H54 (cell line): ENCODE measurements at regions not wholly inside any gene's neighbourhood (a gene's known extent, or its start where the extent isn't known, plus 50 kb on each side); places are given as distances from the start of the nearest gene placed in this dataset.

Experiments
- DNase-seq: peaks from one replicate; pipeline ENCODE4 v3.0.0; 2011; ENCODE audit warnings: low spot score, mixed read lengths; ENCODE audit not compliant: insufficient read length
- FAIRE-seq: peaks from 3 replicates; lab custom pipeline; 2011; peaks lifted over from hg19 to GRCh38; lab: Jason Lieb, UNC
- POLR2A ChIP-seq: IDR thresholded peaks from 2 replicates; pipeline ENCODE4 v1.6.1; 2011; ENCODE audit warnings: low read depth, mild to moderate bottlenecking, low read length

- DNase-seq = no peak
- FAIRE-seq = no peak
- no peak for TF ChIP-seq POLR2A
Observed at GRCh38 chrX:147828719-147829118, 83.0 kb upstream of the FMR1 start.

GRCh38 chrX:147832707-147833348 lies 78.9 kb upstream of the FMR1 start:
- DNase-seq = no peak
- TF ChIP-seq POLR2A = no peak
- FAIRE-seq = no peak

- FAIRE-seq (no peak), DNase-seq (no peak)
- no peak for TF ChIP-seq POLR2A
Observed at GRCh38 chrX:147838465-147839131, 73.1 kb upstream of the FMR1 start.

GRCh38 chrX:147846676-147847075 lies 65.0 kb upstream of the FMR1 start:
- no peak for DNase-seq
- FAIRE-seq = no peak
- TF ChIP-seq POLR2A = no peak

- no peak for TF ChIP-seq POLR2A
- FAIRE-seq (no peak), DNase-seq (no peak)
Observed at GRCh38 chrX:147847999-147848398, 63.7 kb upstream of the FMR1 start.

GRCh38 chrX:147848543-147849443 lies 62.9 kb upstream of the FMR1 start:
- TF ChIP-seq POLR2A = no peak
- FAIRE-seq (no peak), DNase-seq (no peak)

- DNase-seq (no peak), FAIRE-seq (no peak)
- no peak for TF ChIP-seq POLR2A
Observed at GRCh38 chrX:147850875-147851274, 60.8 kb upstream of the FMR1 start.

GRCh38 chrX:147853701-147854100 lies 58.0 kb upstream of the FMR1 start:
- TF ChIP-seq POLR2A = no peak
- no peak for DNase-seq
- no peak for FAIRE-seq

GRCh38 chrX:147859666-147860065 lies 52.1 kb upstream of the FMR1 start:
- TF ChIP-seq POLR2A = no peak
- FAIRE-seq (no peak), DNase-seq (no peak)
